Mesenchymal stem cell (in vitro differentiated cells and primary cell): ENCODE measurements at regions not wholly inside any gene's neighbourhood (a gene's known extent, or its start where the extent isn't known, plus 50 kb on each side); places are given as distances from the start of the nearest gene placed in this dataset.

Source experiments
- DNase-seq: peaks from one replicate; pipeline ENCODE4 v3.0.0-alpha.2; 2013
- H2AFZ ChIP-seq: one replicate; pipeline ENCODE4 v1.6.1; 2013; ENCODE audit warnings: low read depth, mild to moderate bottlenecking, control low read depth, inconsistent platforms, low read length, moderate library complexity
- H2AK5ac ChIP-seq: 2 replicates; pipeline ENCODE4 v1.6.1; 2013; ENCODE audit warnings: low read length, moderate library complexity, mild to moderate bottlenecking, inconsistent platforms; ENCODE audit not compliant: severe bottlenecking
- H2BK120ac ChIP-seq: one replicate; pipeline ENCODE4 v1.6.1; 2013; ENCODE audit warnings: low read depth, mild to moderate bottlenecking, inconsistent platforms, low read length, moderate library complexity
- H2BK12ac ChIP-seq, 2 experiments: one replicate each; pipeline ENCODE4 v1.6.1; 2013; ENCODE audit warnings: inconsistent platforms in 2 of 2, low read length in 2 of 2, mild to moderate bottlenecking in 2 of 2, moderate library complexity in 2 of 2, control low read depth in 1 of 2
- H2BK15ac ChIP-seq: one replicate; pipeline ENCODE4 v1.6.1; 2013; ENCODE audit warnings: mild to moderate bottlenecking, low read depth, inconsistent platforms; ENCODE audit not compliant: poor library complexity, severe bottlenecking
- H2BK5ac ChIP-seq: 2 replicates; pipeline ENCODE4 v1.6.1; 2013; ENCODE audit warnings: low read depth, mild to moderate bottlenecking, low read length, control low read depth, inconsistent platforms; ENCODE audit not compliant: poor library complexity, severe bottlenecking
- H3K14ac ChIP-seq, 2 experiments: one replicate each; pipeline ENCODE4 v1.6.1; 2013; ENCODE audit warnings: inconsistent platforms in 2 of 2, low read length in 2 of 2, control low read depth in 1 of 2, mild to moderate bottlenecking in 1 of 2, moderate library complexity in 1 of 2
- H3K18ac ChIP-seq, 2 experiments: one replicate each; pipeline ENCODE4 v1.6.1; 2013; ENCODE audit warnings: inconsistent platforms in 2 of 2, low read length in 2 of 2, control low read depth in 1 of 2, low read depth in 1 of 2, mild to moderate bottlenecking in 1 of 2
- H3K23ac ChIP-seq, 2 experiments: one replicate each; pipeline ENCODE4 v1.6.1; 2013; ENCODE audit warnings: inconsistent platforms in 2 of 2, low read length in 2 of 2, mild to moderate bottlenecking in 2 of 2, moderate library complexity in 2 of 2, control low read depth in 1 of 2
- H3K27ac ChIP-seq: 2 replicates; pipeline ENCODE4 v1.5.1; 2013; ENCODE audit warnings: mild to moderate bottlenecking, moderate library complexity, low read length, control low read depth, inconsistent platforms; ENCODE audit not compliant: poor library complexity, severe bottlenecking
- H3K27me3 ChIP-seq, 2 experiments: 2 replicates each; pipeline versions ENCODE4 v1.6.1 to v1.7.0; 2013; ENCODE audit warnings: low read length in 2 of 2, mild to moderate bottlenecking in 2 of 2, moderate library complexity in 2 of 2, control low read depth in 1 of 2, inconsistent platforms in 1 of 2; ENCODE audit not compliant: control insufficient read depth in 1 of 2, insufficient read depth in 1 of 2
- H3K36me3 ChIP-seq, 2 experiments: 2 replicates each; pipeline versions ENCODE4 v1.6.1 to v1.7.0; 2013; ENCODE audit warnings: low read length in 2 of 2, control low read depth in 1 of 2, inconsistent platforms in 1 of 2, low read depth in 1 of 2, mild to moderate bottlenecking in 1 of 2; ENCODE audit not compliant: insufficient read depth in 2 of 2, control insufficient read depth in 1 of 2
- H3K4ac ChIP-seq, 2 experiments: one replicate each; pipeline ENCODE4 v1.6.1; 2013; ENCODE audit warnings: inconsistent platforms in 2 of 2, low read length in 2 of 2, mild to moderate bottlenecking in 2 of 2, moderate library complexity in 2 of 2, control low read depth in 1 of 2, low read depth in 1 of 2
- H3K4me1 ChIP-seq: 2 replicates; pipeline ENCODE4 v1.6.1; 2013; ENCODE audit warnings: low read depth, low read length, control low read depth; ENCODE audit not compliant: control insufficient read depth, insufficient read depth
- H3K4me2 ChIP-seq: 2 replicates; pipeline ENCODE4 v1.6.1; 2013; ENCODE audit warnings: low read length, mild to moderate bottlenecking, inconsistent platforms; ENCODE audit not compliant: poor library complexity, severe bottlenecking
- H3K4me3 ChIP-seq, 2 experiments: 2 replicates each; pipeline versions ENCODE4 v1.5.1 to v1.7.0; 2013; ENCODE audit warnings: low read length in 2 of 2, mild to moderate bottlenecking in 2 of 2, control low read depth in 1 of 2, low read depth in 1 of 2; ENCODE audit not compliant: insufficient read depth in 1 of 2
- H3K79me1 ChIP-seq: replicated peaks from 2 replicates; pipeline ENCODE4 v1.6.1; 2013; ENCODE audit warnings: mild to moderate bottlenecking, control low read depth, low read length, inconsistent platforms; ENCODE audit not compliant: poor library complexity, severe bottlenecking
- H3K9ac ChIP-seq: 2 replicates; pipeline ENCODE4 v1.7.0; 2013; ENCODE audit warnings: mild to moderate bottlenecking, low read length, moderate library complexity
- H3K9me3 ChIP-seq: 2 replicates; pipeline ENCODE4 v1.7.0; 2013; ENCODE audit warnings: mild to moderate bottlenecking, low read length; ENCODE audit not compliant: control insufficient read depth
- H4K8ac ChIP-seq: one replicate; pipeline ENCODE4 v1.6.1; 2013; ENCODE audit warnings: inconsistent platforms, mild to moderate bottlenecking, low read length, moderate library complexity
- H4K91ac ChIP-seq: one replicate; pipeline ENCODE4 v1.6.1; 2013; ENCODE audit warnings: mild to moderate bottlenecking, low read length, inconsistent platforms
- WGBS: methylation state at CpG from one replicate; pipeline ENCODE4 v1.1.7; 2013; ENCODE audit warnings: mixed read lengths; 5-methylcytosine and 5-hydroxymethylcytosine counted together

DNA sequence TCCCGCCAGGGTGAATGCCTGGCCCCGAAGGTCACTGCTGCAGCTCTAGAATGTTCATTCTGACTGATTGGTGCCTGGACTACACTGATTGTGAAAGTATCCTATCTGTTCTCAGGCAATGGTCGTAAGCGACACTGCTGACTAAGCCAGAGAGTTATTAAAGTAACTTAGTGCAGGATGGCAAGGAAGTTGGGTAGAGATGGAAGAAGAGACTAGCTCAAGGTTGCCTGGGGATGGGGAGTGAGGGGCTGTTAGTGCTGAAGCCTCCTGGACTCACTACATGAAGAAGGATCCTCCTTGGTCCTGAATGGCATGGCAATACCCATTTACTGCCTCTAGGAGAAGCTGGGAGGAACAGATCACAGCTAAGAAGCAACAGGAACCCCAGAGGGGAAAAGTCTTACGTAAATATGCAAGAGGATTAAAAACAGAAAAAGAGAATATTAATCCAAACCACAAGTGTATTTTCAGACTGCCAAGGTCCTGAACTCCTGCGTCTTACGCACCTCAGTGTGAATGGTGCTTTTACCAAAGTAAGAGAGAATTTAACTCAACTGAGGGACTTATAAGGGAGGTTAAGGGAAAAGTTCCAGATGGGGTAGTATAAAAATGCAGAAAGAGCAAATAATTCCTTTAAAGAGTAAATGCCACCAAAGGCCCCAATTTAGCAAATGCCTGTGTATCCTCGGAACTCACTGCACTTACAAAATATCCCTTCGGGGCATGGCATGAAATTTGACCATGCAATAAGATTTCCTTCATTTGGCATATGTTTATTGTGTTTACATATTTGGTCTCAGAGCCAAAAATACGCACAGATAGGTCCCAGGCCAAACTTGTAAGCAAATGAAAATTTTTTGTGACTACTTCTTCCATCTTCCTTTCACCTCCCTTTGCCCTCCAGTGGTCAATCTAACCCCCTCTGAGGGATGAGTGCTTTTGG lies 64.0 kb upstream of the DGKG start:
- Histone ChIP-seq H3K4me3 (no peak overlapping the region), H3K23ac (no peak overlapping the region), H2BK120ac (no peak overlapping the region), H2BK5ac (no peak overlapping the region), H3K36me3 (no peaks in the 10 kb centered on the region), H3K4ac (no peak overlapping the region), H3K9ac (no peak overlapping the region), H2BK12ac (no peak overlapping the region), H3K27ac (no peak overlapping the region), H2BK15ac (no peak overlapping the region), H3K79me1 (no peaks in the 10 kb centered on the region), H3K4me2 (no peak overlapping the region), H3K18ac (no peak overlapping the region), H4K8ac (no peak overlapping the region), H4K91ac (no peak overlapping the region), H3K9me3 (no peaks in the 10 kb centered on the region), H2AFZ (no peak overlapping the region), H2AK5ac (no peak overlapping the region), H3K4me1 (peaks cover 4% of the 10 kb centered on the region), H3K14ac (no peak overlapping the region), H3K27me3 (peaks cover 10 to 12% of the 10 kb centered on the region in 2 experiments)
- peak; percentile 59 for DNase-seq
- WGBS: 78% methylated on average over 8 of the region's 10 CpGs

DNA sequence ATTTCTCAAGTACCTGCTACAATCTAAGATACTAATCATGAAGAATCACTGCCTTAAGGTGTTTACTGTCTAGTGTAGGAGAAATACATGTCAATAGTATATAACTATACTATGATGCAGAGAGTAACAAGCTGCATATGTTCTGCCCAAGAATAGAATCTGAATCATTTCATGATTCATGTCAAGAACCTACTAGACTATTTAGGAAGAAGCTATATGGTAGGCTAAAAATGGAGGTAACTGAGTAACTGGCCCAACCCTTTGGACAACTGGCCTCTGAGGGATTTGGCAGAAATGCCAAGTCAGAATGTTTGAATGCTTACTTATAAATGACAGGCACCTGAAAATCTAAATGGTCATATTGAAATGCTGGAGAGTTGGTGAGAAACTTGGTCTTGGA lies 59.9 kb upstream of the DGKG start:
- no peak overlapping the region for H3K4me2 ChIP-seq
- no peak overlapping the region for H3K4ac ChIP-seq
- H3K9ac ChIP-seq: no peak overlapping the region
- H3K27me3 ChIP-seq: no peaks in the 10 kb centered on the region
- no peaks in the 10 kb centered on the region for H3K9me3 ChIP-seq
- H4K8ac ChIP-seq: no peak overlapping the region
- no peak overlapping the region for H3K27ac ChIP-seq
- H2BK15ac ChIP-seq: no peak overlapping the region
- no peak overlapping the region for H2AK5ac ChIP-seq
- no peak overlapping the region for H3K18ac ChIP-seq
- no peak overlapping the region for H3K23ac ChIP-seq
- H4K91ac ChIP-seq: no peak overlapping the region
- no peak overlapping the region for H2AFZ ChIP-seq
- no peaks in the 10 kb centered on the region for H3K4me1 ChIP-seq
- no peak overlapping the region for H3K14ac ChIP-seq
- H3K79me1 ChIP-seq: no peaks in the 10 kb centered on the region
- no peaks in the 10 kb centered on the region for H3K36me3 ChIP-seq
- no peak for DNase-seq
- H3K4me3 ChIP-seq: no peak overlapping the region
- no peak overlapping the region for H2BK120ac ChIP-seq
- no peak overlapping the region for H2BK12ac ChIP-seq
- H2BK5ac ChIP-seq: no peak overlapping the region

- Histone ChIP-seq H3K4me3 (no peak overlapping the region), H2AFZ (no peak overlapping the region)
These were observed 56.7 kb upstream of the DGKG start for GRCh38 chr3:186418671-186419145.

DNA sequence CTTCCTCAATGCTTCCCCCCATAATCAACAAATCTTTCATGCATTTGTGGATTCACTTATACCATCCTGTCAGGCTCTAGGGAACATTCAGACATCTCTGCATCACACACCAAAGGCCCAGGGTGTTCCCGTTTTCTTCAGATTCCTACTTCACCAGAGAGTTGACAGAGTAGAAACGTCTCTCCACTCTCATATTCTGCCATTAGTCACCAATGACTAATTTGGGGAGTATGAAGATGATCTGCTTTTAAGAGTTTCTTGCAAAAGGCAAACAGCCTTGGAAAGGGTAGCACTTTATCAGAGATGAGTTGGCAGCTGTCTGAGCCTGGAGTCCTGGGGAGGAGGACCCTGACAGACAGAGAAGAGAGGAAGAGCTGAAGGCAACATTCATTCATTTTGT lies 55.8 kb upstream of the DGKG start:
- Histone ChIP-seq H3K4me2 (no peak overlapping the region), H2BK15ac (no peak overlapping the region), H3K18ac (no peak overlapping the region), H3K9ac (no peak overlapping the region), H2AK5ac (no peak overlapping the region), H3K36me3 (no peaks in the 10 kb centered on the region), H3K4ac (no peak overlapping the region), H3K4me1 (peaks cover 9% of the 10 kb centered on the region), H2BK120ac (no peak overlapping the region), H3K27me3 (peaks cover 0 to 27% of the 10 kb centered on the region in 2 experiments), H4K91ac (no peak overlapping the region), H3K79me1 (no peaks in the 10 kb centered on the region), H3K27ac (no peak overlapping the region), H2AFZ (no peak overlapping the region), H2BK12ac (no peak overlapping the region), H3K9me3 (no peaks in the 10 kb centered on the region), H4K8ac (no peak overlapping the region), H3K4me3 (no peak overlapping the region), H3K23ac (no peak overlapping the region), H3K14ac (no peak overlapping the region), H2BK5ac (no peak overlapping the region)
- DNase-seq: peak; percentile 90
- WGBS: 0% methylated on average over 1 of the region's 2 CpGs

More at GRCh38 chr3:186418671-186419145, 56.7 kb upstream of the DGKG start:
- Histone ChIP-seq H2BK15ac (no peak overlapping the region), H3K4ac (no peak overlapping the region), H4K91ac (no peak overlapping the region), H2BK5ac (no peak overlapping the region), H3K27ac (no peak overlapping the region), H4K8ac (no peak overlapping the region), H3K9me3 (no peaks in the 10 kb centered on the region), H2BK120ac (no peak overlapping the region), H3K79me1 (no peaks in the 10 kb centered on the region), H3K9ac (no peak overlapping the region), H3K4me1 (peaks cover 5% of the 10 kb centered on the region), H3K4me2 (no peak overlapping the region), H3K36me3 (no peaks in the 10 kb centered on the region), H3K23ac (no peak overlapping the region), H3K27me3 (peaks cover 0 to 17% of the 10 kb centered on the region in 2 experiments), H3K18ac (peak overlapping the region in 1 of 2 experiments; percentile 32), H3K14ac (no peak overlapping the region), H2BK12ac (no peak overlapping the region), H2AK5ac (no peak overlapping the region)
- WGBS: 53% methylated on average over 6 of the region's 6 CpGs
- peak; percentile 39 for DNase-seq
